HCT116 (cell line): ENCODE measurements at regions not wholly inside any gene's neighbourhood (a gene's known extent, or its start where the extent isn't known, plus 50 kb on each side); places are given as distances from the start of the nearest gene placed in this dataset.
"Not testable (repeated sequence)": the region's sequence is repeated elsewhere in the genome, so short reads cannot be mapped to it uniquely, and the experiment has no call there.

Source experiments
- ATAC-seq: fragments of 200-7000 bp; cut with Tn5 transposase; 2 replicates; pipeline ENCODE4 v1.9.1; 2020; ENCODE audit warnings: mild to moderate bottlenecking, moderate library complexity
- BruUV-seq: library from RNA; stranded (reverse); fragments of 400-500 nt; replicated peaks from 2 replicates; lab custom pipeline; 2021; lab: Mats Ljungman, UMichigan
- CTCF ChIA-PET: fragments of 300-600 bp; sonication (Branson Sonifier 250); formaldehyde crosslinking; loops from one replicate; lab custom pipeline; 2021; ENCODE audit warnings: antibody characterized with exemption; lab: Charles Lee
- POLR2A ChIA-PET: fragments of 300-600, 350-600 bp; sonication (Branson Sonifier 250); formaldehyde crosslinking; loops from one replicate; lab custom pipeline; 2021; ENCODE audit warnings: antibody characterized with exemption; lab: Charles Lee
- RAD21 ChIA-PET, 2 experiments: fragments of 300-600 bp; sonication (Branson Sonifier 250); formaldehyde crosslinking; loops; one replicate each; lab custom pipeline; 2023; ENCODE audit warnings: low total read pairs in 2 of 2; ENCODE audit not compliant: uncharacterized antibody in 2 of 2, unreplicated experiment in 2 of 2, low non-redundant PET in 1 of 2; lab: Charles Lee
- DNase-seq: peaks from one replicate; pipeline ENCODE4 v3.0.0-alpha.2; 2010; ENCODE audit warnings: low read depth, low spot score
- H2AFZ ChIP-seq: fragments of 200-600 bp; shearing (Covaris generic), sonication (generic); 2 replicates; pipeline ENCODE4 v1.6.1; 2017; ENCODE audit warnings: low read depth, mixed run types, mixed read lengths, antibody characterized with exemption, low read length; ENCODE audit not compliant: poor library complexity, severe bottlenecking
- H3K27ac ChIP-seq: 2 replicates; pipeline ENCODE4 v1.5.1; 2012; ENCODE audit warnings: low read depth, low read length
- H3K27me3 ChIP-seq: fragments of 200-600 bp; sonication (generic); 2 replicates; pipeline ENCODE4 v1.6.1; 2016; ENCODE audit warnings: mixed run types, low read length, mixed read lengths; ENCODE audit not compliant: insufficient read depth
- H3K36me3 ChIP-seq, 2 experiments: fragments of 200-500 bp in 1 of 2; fragments of 200-600 bp in 1 of 2; sonication (Bioruptor generic) in 1 of 2; sonication (generic) in 1 of 2; 2 replicates each; pipeline versions ENCODE4 v1.5.1 to v1.6.1; 2014 to 2016; ENCODE audit warnings: low read length in 2 of 2, inconsistent platforms in 1 of 2, mixed read lengths in 1 of 2, mixed run types in 1 of 2; ENCODE audit not compliant: insufficient read depth in 2 of 2, control insufficient read depth in 1 of 2
- H3K4me1 ChIP-seq, 2 experiments: fragments of 200-600 bp in 1 of 2; sonication (generic) in 1 of 2; 2 replicates each; pipeline versions ENCODE4 v1.5.1 to v1.6.1; 2012 to 2017; ENCODE audit warnings: low read length in 2 of 2, inconsistent platforms in 1 of 2, mild to moderate bottlenecking in 1 of 2, mixed read lengths in 1 of 2, mixed run types in 1 of 2, moderate library complexity in 1 of 2; ENCODE audit not compliant: insufficient read depth in 2 of 2, control insufficient read depth in 1 of 2
- H3K4me2 ChIP-seq: fragments of 200-600 bp; sonication (generic); 2 replicates; pipeline ENCODE4 v1.6.1; 2017; ENCODE audit warnings: mixed run types, low read length, mixed read lengths
- H3K4me3 ChIP-seq, 2 experiments: fragments of 200-600 bp in 1 of 2; sonication (generic) in 1 of 2; replicated peaks in 1 of 2; 2 replicates each; pipeline ENCODE4 v1.5.1; 2011 to 2016; ENCODE audit warnings: low read length in 2 of 2, control low read depth in 1 of 2, low read depth in 1 of 2, mild to moderate bottlenecking in 1 of 2, mixed read lengths in 1 of 2, mixed run types in 1 of 2
- H3K79me2 ChIP-seq: fragments of 200-600 bp; sonication (generic); 2 replicates; pipeline ENCODE4 v1.6.1; 2017; ENCODE audit warnings: mild to moderate bottlenecking, mixed run types, low read length, moderate library complexity, mixed read lengths; ENCODE audit not compliant: insufficient read depth
- H3K9ac ChIP-seq: fragments of 200-600 bp; sonication (generic); 2 replicates; pipeline ENCODE4 v1.6.1; 2016; ENCODE audit warnings: low read length, mixed read lengths
- H3K9me2 ChIP-seq: fragments of 200-600 bp; sonication (generic), shearing (Covaris generic); 2 replicates; pipeline ENCODE4 v1.6.1; 2017; ENCODE audit warnings: mixed run types, mild to moderate bottlenecking, moderate library complexity; ENCODE audit not compliant: insufficient read depth
- H3K9me3 ChIP-seq, 2 experiments: fragments of 200-500 bp in 1 of 2; fragments of 200-600 bp in 1 of 2; sonication (Bioruptor generic) in 1 of 2; sonication (generic) in 1 of 2; 2 replicates each; pipeline ENCODE4 v1.6.1; 2014 to 2017; ENCODE audit warnings: low read length in 2 of 2, mixed read lengths in 2 of 2, inconsistent platforms in 1 of 2, low read depth in 1 of 2, mild to moderate bottlenecking in 1 of 2, mixed run types in 1 of 2, moderate library complexity in 1 of 2; ENCODE audit not compliant: control insufficient read depth in 1 of 2, insufficient read depth in 1 of 2
- H4K20me1 ChIP-seq: fragments of 200-600 bp; sonication (generic), shearing (Covaris generic); 2 replicates; pipeline ENCODE4 v1.6.1; 2017; ENCODE audit warnings: mixed run types, mild to moderate bottlenecking, moderate library complexity; ENCODE audit not compliant: insufficient read depth
- CBX3 ChIP-seq: IDR thresholded peaks from 2 replicates; pipeline ENCODE4 v1.6.1; 2012; ENCODE audit warnings: low read depth
- CEBPB ChIP-seq: IDR thresholded peaks from 2 replicates; pipeline ENCODE4 v1.6.1; 2012; ENCODE audit warnings: low read depth
- CTCF ChIP-seq, 3 experiments: fragments of 200-600 bp in 1 of 3; sonication (generic) in 1 of 3; IDR thresholded peaks in 2 of 3; conservative IDR thresholded peaks in 1 of 3; 2 replicates each; pipeline ENCODE4 v1.5.1; 2012 to 2017; ENCODE audit warnings: low read depth in 2 of 3, low read length in 2 of 3, antibody characterized with exemption in 1 of 3, borderline replicate concordance in 1 of 3, control low read depth in 1 of 3, mild to moderate bottlenecking in 1 of 3, mixed read lengths in 1 of 3, mixed run types in 1 of 3, moderate library complexity in 1 of 3; ENCODE audit not compliant: insufficient read depth in 1 of 3
- EGR1 ChIP-seq: IDR thresholded peaks from 2 replicates; pipeline ENCODE4 v1.6.1; 2012; ENCODE audit warnings: low read depth
- ELF1 ChIP-seq: IDR thresholded peaks from 2 replicates; pipeline ENCODE4 v1.6.1; 2012; ENCODE audit warnings: low read depth, borderline replicate concordance
- EZH2 ChIP-seq: fragments of 200-600 bp; sonication (generic); IDR thresholded peaks from 2 replicates; pipeline ENCODE4 v1.6.1; 2017; ENCODE audit warnings: antibody characterized with exemption, mixed run types
- MAX ChIP-seq: IDR thresholded peaks from 2 replicates; pipeline ENCODE4 v1.6.1; 2012
- POLR2A ChIP-seq: IDR thresholded peaks from 2 replicates; pipeline ENCODE4 v1.7.0; 2011; ENCODE audit warnings: borderline replicate concordance; ENCODE audit not compliant: insufficient read depth, insufficient read length; ENCODE audit errors: extremely low read depth
- RAD21 ChIP-seq: IDR thresholded peaks from 2 replicates; pipeline ENCODE4 v1.6.1; 2012; ENCODE audit warnings: low read depth, mild to moderate bottlenecking
- REST ChIP-seq: IDR thresholded peaks from 2 replicates; pipeline ENCODE4 v1.6.1; 2012; ENCODE audit warnings: low read depth
- SP1 ChIP-seq: IDR thresholded peaks from 2 replicates; pipeline ENCODE4 v1.6.1; 2012; ENCODE audit warnings: low read depth
- SRF ChIP-seq: IDR thresholded peaks from 2 replicates; pipeline ENCODE4 v1.6.1; 2012; ENCODE audit warnings: low read depth
- TCF7L2 ChIP-seq: IDR thresholded peaks from 2 replicates; pipeline ENCODE4 v1.7.0; 2011; ENCODE audit warnings: borderline replicate concordance, inconsistent platforms; ENCODE audit not compliant: insufficient read depth, insufficient read length; ENCODE audit errors: extremely low read depth
- YY1 ChIP-seq: IDR thresholded peaks from 2 replicates; pipeline ENCODE4 v1.6.1; 2011; ENCODE audit warnings: low read length, low read depth, moderate library complexity, mild to moderate bottlenecking; ENCODE audit not compliant: insufficient replicate concordance; ENCODE audit errors: extremely low read depth
- intact Hi-C: fragments of 100-400 bp; cut with micrococcal nuclease; formaldehyde crosslinking; loops from 2 replicates; pipeline ENCODE4 v1.10.0; 2022

GRCh38 chr4:18109676-18110075 lies 88.1 kb upstream of the LCORL start:
- H3K4me1 ChIP-seq: no peaks in the 10 kb centered on the region
- POLR2A ChIA-PET: no interaction called here
- no peaks in the 10 kb centered on the region for H3K36me3 ChIP-seq
- peaks cover 20% of the 10 kb centered on the region for H3K27me3 ChIP-seq
- no peak overlapping the region for H3K4me2 ChIP-seq
- no peak overlapping the region for H3K4me3 ChIP-seq
- intact Hi-C loops: no loop called here
- H3K9me2 ChIP-seq: no peaks in the 10 kb centered on the region
- H2AFZ ChIP-seq: no peak overlapping the region
- no peaks in the 10 kb centered on the region for H3K79me2 ChIP-seq
- RAD21 ChIA-PET: no interaction called here
- no TSS peak for BruUV-seq
- TF ChIP-seq TCF7L2 (no peak), REST (no peak), MAX (no peak), POLR2A (no peak), CBX3 (no peak), SRF (no peak), SP1 (no peak), CEBPB (no peak), ELF1 (no peak), CTCF (IDR thresholded peaks at IDR 0.05 in 2 of 3, conservative IDR thresholded peaks at IDR 0.05 in 1 of 3; ENCODE audit: borderline replicate concordance in 1 of 3, insufficient read depth in 1 of 3, low read depth in 2 of 3, low read length in 2 of 3) (no peak), EGR1 (no peak), EZH2 (no peak), YY1 (no peak), RAD21 (no peak)
- H3K9me3 ChIP-seq: no peaks in the 10 kb centered on the region
- H4K20me1 ChIP-seq: no peaks in the 10 kb centered on the region
- ATAC-seq (no peak), DNase-seq (no peak)
- CTCF ChIA-PET: no interaction called here
- no peak overlapping the region for H3K27ac ChIP-seq
- H3K9ac ChIP-seq: no peak overlapping the region

GRCh38 chr4:18107848-18108528 lies 86.4 kb upstream of the LCORL start:
- peaks cover 24% of the 10 kb centered on the region for H3K27me3 ChIP-seq
- H4K20me1 ChIP-seq, H2AFZ ChIP-seq, H3K9me3 ChIP-seq, CTCF ChIA-PET, H3K4me1 ChIP-seq, DNase-seq, H3K79me2 ChIP-seq, H3K9ac ChIP-seq, intact Hi-C loops, H3K4me2 ChIP-seq, H3K36me3 ChIP-seq, POLR2A ChIA-PET, RAD21 ChIA-PET, H3K27ac ChIP-seq, ATAC-seq, H3K9me2 ChIP-seq, BruUV-seq, H3K4me3 ChIP-seq: not testable (repeated sequence)
